ENCODE measurements at regions not wholly inside any gene's neighbourhood (a gene's known extent, or its start where the extent isn't known, plus 50 kb on each side); places are given as distances from the start of the nearest gene placed in this dataset.
"Not testable (repeated sequence)": the region's sequence is repeated elsewhere in the genome, so short reads cannot be mapped to it uniquely, and the experiment has no call there.

GRCh38 chr3:112755046-112755445, 91.6 kb downstream of the CD200R1L start:
- TF ChIP-seq CTCF, POLR2A (IDR thresholded peaks at IDR 0.05): not testable (repeated sequence)

Measured in right lobe of liver (tissue), 4 donors.